OCI-LY7 (cell line): ENCODE measurements at regions not wholly inside any gene's neighbourhood (a gene's known extent, or its start where the extent isn't known, plus 50 kb on each side); places are given as distances from the start of the nearest gene placed in this dataset.

Experiments used
- BruUV-seq: library from RNA; stranded (reverse); fragments of 400-500 nt; replicated peaks from 2 replicates; lab custom pipeline; 2021; lab: Mats Ljungman, UMichigan
- CTCF ChIA-PET: fragments of 300-600 bp; sonication (Branson Sonifier 250); formaldehyde crosslinking; loops from one replicate; lab custom pipeline; 2022; ENCODE audit warnings: antibody characterized with exemption; ENCODE audit not compliant: unreplicated experiment; lab: Charles Lee
- POLR2A ChIA-PET: fragments of 300-600 bp; sonication (Branson Sonifier 250); formaldehyde crosslinking; loops from one replicate; lab custom pipeline; 2022; ENCODE audit warnings: antibody characterized with exemption; lab: Charles Lee
- DNase-seq: peaks from one replicate; pipeline ENCODE4 v3.0.0-alpha.2; 2015; ENCODE audit warnings: low spot score
- H2AFZ ChIP-seq: fragments of 200-600 bp; sonication (generic), shearing (Covaris generic); 2 replicates; pipeline ENCODE4 v1.6.1; 2014; ENCODE audit warnings: mild to moderate bottlenecking, antibody characterized with exemption, low read length, moderate library complexity
- H3K27ac ChIP-seq: fragments of 200-600 bp; sonication (generic); 2 replicates; pipeline ENCODE4 v1.5.1; 2014; ENCODE audit warnings: mixed run types, low read depth, mild to moderate bottlenecking, moderate library complexity, low read length, inconsistent platforms; ENCODE audit not compliant: poor library complexity, severe bottlenecking
- H3K36me3 ChIP-seq: fragments of 200-600 bp; sonication (generic); 2 replicates; pipeline ENCODE4 v1.6.1; 2014; ENCODE audit warnings: mild to moderate bottlenecking, antibody characterized with exemption, low read length, moderate library complexity, mixed read lengths; ENCODE audit not compliant: insufficient read depth
- H3K4me1 ChIP-seq: fragments of 200-600 bp; sonication (generic); 2 replicates; pipeline ENCODE4 v1.5.1; 2014; ENCODE audit warnings: mild to moderate bottlenecking, low read length; ENCODE audit not compliant: insufficient read depth, poor library complexity, severe bottlenecking
- H3K4me2 ChIP-seq: fragments of 200-600 bp; sonication (generic); 2 replicates; pipeline ENCODE4 v1.6.1; 2014; ENCODE audit warnings: mild to moderate bottlenecking, low read length
- H3K4me3 ChIP-seq: fragments of 200-600 bp; sonication (generic); 2 replicates; pipeline ENCODE4 v1.5.1; 2014; ENCODE audit warnings: mild to moderate bottlenecking, low read depth, low read length; ENCODE audit not compliant: poor library complexity, severe bottlenecking
- H3K79me2 ChIP-seq: fragments of 200-600 bp; sonication (generic); 2 replicates; pipeline ENCODE4 v1.6.1; 2016; ENCODE audit warnings: low read depth, mild to moderate bottlenecking, low read length, moderate library complexity, mixed read lengths; ENCODE audit not compliant: insufficient read depth
- H3K9me2 ChIP-seq: fragments of 200-600 bp; sonication (generic); 2 replicates; pipeline ENCODE4 v1.6.1; 2016; ENCODE audit warnings: mild to moderate bottlenecking, low read length, mixed read lengths; ENCODE audit not compliant: insufficient read depth
- H3K9me3 ChIP-seq: fragments of 200-600 bp; sonication (generic); 2 replicates; pipeline ENCODE4 v1.6.1; 2014; ENCODE audit warnings: mild to moderate bottlenecking, mixed run types, low read length, mixed read lengths
- H4K20me1 ChIP-seq: fragments of 200-600 bp; sonication (generic); 2 replicates; pipeline ENCODE4 v1.6.1; 2014; ENCODE audit warnings: mild to moderate bottlenecking, antibody characterized with exemption, low read length, moderate library complexity, mixed read lengths; ENCODE audit not compliant: insufficient read depth
- EZH2phosphoT487 ChIP-seq: fragments of 200-600 bp; sonication (generic); IDR thresholded peaks from 2 replicates; pipeline ENCODE4 v1.6.1; 2018; ENCODE audit warnings: low read depth, borderline replicate concordance, mild to moderate bottlenecking, mixed run types, antibody characterized with exemption, low read length, moderate library complexity, mixed read lengths
- intact Hi-C: fragments of 100-400 bp; cut with micrococcal nuclease; formaldehyde crosslinking; loops from one replicate; pipeline ENCODE4 v1.10.0; 2022; ENCODE audit not compliant: unreplicated experiment
- TF ChIP-seq, protein P1 (sequence below): fragments of 200-600 bp; sonication (generic); conservative IDR thresholded peaks from 2 replicates; pipeline ENCODE4 v1.5.1; 2014; ENCODE audit warnings: mild to moderate bottlenecking, antibody characterized with exemption, low read length, moderate library complexity, mixed read lengths

DNA sequence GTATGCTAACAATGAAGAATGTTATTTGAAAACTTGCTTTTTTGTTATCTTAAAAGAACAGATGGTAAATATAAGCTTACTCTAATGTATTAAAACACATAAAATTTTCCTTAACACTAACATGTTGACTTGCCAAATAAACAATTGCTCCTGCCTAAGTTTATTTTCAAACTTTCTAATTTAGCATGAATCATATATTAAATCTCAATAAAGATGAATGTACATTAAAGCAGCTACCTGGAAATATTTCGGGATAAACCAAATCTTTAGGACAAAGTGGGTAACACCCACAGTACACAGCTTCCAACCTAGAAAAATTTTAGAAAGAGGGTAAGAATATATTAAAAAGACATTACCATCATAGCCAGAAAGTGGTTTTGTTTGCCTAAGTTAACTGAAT is 567.4 kb downstream of the ZEB2 start:
- Histone ChIP-seq H3K9me2 (no peaks in the 10 kb centered on the region), H3K36me3 (no peaks in the 10 kb centered on the region), H3K4me1 (no peaks in the 10 kb centered on the region), H3K4me3 (no peak overlapping the region), H3K9me3 (no peaks in the 10 kb centered on the region), H2AFZ (no peak overlapping the region), H3K79me2 (no peaks in the 10 kb centered on the region), H3K27ac (no peak overlapping the region), H3K4me2 (no peak overlapping the region), H4K20me1 (no peaks in the 10 kb centered on the region)
- ChIA-PET CTCF (no interaction called here), POLR2A (interaction anchor here (0.7 to 1.7 kb wide), 5 partner anchors 8 to 336 kb away, joined by 3 to 6 read pairs (median 5); no protein-coding TSS in a partner anchor)
- BruUV-seq = no TSS peak
- TF ChIP-seq EZH2phosphoT487 = no peak
- TF ChIP-seq, protein P1, sequence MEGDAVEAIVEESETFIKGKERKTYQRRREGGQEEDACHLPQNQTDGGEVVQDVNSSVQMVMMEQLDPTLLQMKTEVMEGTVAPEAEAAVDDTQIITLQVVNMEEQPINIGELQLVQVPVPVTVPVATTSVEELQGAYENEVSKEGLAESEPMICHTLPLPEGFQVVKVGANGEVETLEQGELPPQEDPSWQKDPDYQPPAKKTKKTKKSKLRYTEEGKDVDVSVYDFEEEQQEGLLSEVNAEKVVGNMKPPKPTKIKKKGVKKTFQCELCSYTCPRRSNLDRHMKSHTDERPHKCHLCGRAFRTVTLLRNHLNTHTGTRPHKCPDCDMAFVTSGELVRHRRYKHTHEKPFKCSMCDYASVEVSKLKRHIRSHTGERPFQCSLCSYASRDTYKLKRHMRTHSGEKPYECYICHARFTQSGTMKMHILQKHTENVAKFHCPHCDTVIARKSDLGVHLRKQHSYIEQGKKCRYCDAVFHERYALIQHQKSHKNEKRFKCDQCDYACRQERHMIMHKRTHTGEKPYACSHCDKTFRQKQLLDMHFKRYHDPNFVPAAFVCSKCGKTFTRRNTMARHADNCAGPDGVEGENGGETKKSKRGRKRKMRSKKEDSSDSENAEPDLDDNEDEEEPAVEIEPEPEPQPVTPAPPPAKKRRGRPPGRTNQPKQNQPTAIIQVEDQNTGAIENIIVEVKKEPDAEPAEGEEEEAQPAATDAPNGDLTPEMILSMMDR = no peak
- no peak for DNase-seq
- intact Hi-C loops = no loop called here

DNA sequence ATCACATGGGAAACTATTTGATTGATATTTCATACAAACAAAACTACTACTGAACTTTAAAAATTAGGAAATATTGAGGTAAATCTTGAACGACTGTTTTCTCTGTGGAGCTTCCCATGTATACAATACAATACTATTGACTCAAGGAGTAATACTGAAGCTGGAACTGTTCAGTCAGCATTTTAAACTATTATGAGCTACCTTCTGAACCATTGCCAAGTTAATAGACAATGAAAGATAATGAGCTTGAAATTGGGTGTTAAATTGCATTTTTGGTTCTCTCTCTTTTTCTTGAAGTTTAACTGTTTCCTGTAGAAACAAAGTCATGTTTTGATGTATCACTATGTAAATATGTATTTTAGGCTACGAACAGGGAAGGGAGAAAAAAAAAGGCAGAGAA is 569.2 kb downstream of the ZEB2 start:
- H3K4me1 ChIP-seq = no peaks in the 10 kb centered on the region
- H3K9me3 ChIP-seq = no peaks in the 10 kb centered on the region
- no peak overlapping the region for H3K4me3 ChIP-seq
- H3K79me2 ChIP-seq = no peaks in the 10 kb centered on the region
- H3K36me3 ChIP-seq = no peaks in the 10 kb centered on the region
- H4K20me1 ChIP-seq = no peaks in the 10 kb centered on the region
- POLR2A ChIA-PET = interaction anchor here (1.0 to 3.0 kb wide), 2 partner anchors 11 to 79 kb away, joined by 4 to 13 read pairs; no protein-coding TSS in a partner anchor
- no peak overlapping the region for H3K4me2 ChIP-seq
- DNase-seq = no peak
- H3K9me2 ChIP-seq = no peaks in the 10 kb centered on the region
- no peak overlapping the region for H3K27ac ChIP-seq
- BruUV-seq = no TSS peak
- H2AFZ ChIP-seq = no peak overlapping the region
- intact Hi-C loops = no loop called here
- CTCF ChIA-PET = no interaction called here
- no peak for TF ChIP-seq EZH2phosphoT487
- TF ChIP-seq, protein P1 = no peak

DNA sequence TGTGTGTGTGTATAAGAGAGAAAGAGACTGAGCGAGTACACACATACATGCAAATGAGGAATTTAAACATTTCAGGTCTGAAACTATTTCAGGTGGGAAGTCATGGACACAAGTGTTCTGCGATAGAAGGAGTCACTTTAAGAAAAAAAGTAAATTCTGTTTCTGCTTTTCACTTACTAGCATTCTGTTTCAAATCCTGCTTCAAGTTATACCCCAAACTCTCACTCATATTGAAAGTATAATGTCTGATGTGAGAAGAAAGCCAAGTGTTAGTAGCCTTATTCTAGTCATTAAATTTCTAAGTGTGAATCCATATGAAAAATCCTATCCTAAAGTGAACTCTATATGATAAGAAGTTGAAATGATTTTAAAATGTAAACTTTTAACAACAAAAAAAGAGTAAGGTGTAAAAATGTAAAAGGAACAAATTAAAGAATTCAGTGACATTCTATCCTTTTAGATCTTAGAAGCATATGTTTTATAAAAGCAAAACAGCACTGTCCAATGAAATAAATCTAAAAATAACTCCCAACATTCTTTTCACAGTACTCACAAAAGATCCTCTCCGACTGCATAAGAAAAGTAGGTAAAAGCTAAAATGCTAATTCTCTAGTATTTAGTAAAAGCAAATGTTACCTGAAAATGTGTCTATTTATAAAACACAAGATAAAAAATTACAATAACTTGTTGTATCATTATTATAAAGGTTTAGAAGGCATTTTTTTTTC is 570.6 kb downstream of the ZEB2 start:
- ChIA-PET CTCF (no interaction called here), POLR2A (interaction anchor here (1.1 to 3.0 kb wide), 3 partner anchors 10 to 227 kb away, joined by 3 to 13 read pairs (median 3); no protein-coding TSS in a partner anchor)
- Histone ChIP-seq H3K4me2 (no peak overlapping the region), H3K79me2 (no peaks in the 10 kb centered on the region), H3K27ac (no peak overlapping the region), H3K4me3 (no peak overlapping the region), H4K20me1 (no peaks in the 10 kb centered on the region), H3K36me3 (no peaks in the 10 kb centered on the region), H2AFZ (no peak overlapping the region), H3K4me1 (no peaks in the 10 kb centered on the region), H3K9me3 (no peaks in the 10 kb centered on the region), H3K9me2 (no peaks in the 10 kb centered on the region)
- no TSS peak for BruUV-seq
- intact Hi-C loops = no loop called here
- DNase-seq = no peak
- TF ChIP-seq, protein P1 = no peak
- no peak for TF ChIP-seq EZH2phosphoT487
